RPMI8226 (cell line): ENCODE measurements at regions not wholly inside any gene's neighbourhood (a gene's known extent, or its start where the extent isn't known, plus 50 kb on each side); places are given as distances from the start of the nearest gene placed in this dataset.

Experiments used
- DNase-seq: peaks from one replicate; pipeline ENCODE4 v3.0.0-alpha.2; 2015

DNA sequence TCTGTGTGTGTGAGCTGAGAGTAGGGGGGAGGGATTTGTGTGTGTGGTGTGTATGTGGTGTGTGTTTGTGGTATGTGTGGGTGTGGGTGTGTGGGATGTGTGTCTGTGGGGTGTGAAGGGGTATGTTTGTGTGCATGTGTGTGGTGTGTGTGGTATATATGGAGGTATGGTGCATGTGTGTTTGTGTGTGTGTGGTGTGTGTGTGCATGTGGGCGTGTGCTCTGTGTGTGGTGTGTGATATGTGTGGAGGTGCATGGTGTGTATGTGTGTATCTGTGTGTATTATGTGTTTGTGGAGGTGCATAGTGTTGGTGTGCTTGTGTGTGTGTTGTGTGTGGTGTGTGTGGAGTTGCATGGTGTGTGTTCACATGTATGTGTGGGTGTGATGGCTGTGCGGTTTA lies 106.0 kb downstream of the CMPK2 start:
- DNase-seq: no peak

DNA sequence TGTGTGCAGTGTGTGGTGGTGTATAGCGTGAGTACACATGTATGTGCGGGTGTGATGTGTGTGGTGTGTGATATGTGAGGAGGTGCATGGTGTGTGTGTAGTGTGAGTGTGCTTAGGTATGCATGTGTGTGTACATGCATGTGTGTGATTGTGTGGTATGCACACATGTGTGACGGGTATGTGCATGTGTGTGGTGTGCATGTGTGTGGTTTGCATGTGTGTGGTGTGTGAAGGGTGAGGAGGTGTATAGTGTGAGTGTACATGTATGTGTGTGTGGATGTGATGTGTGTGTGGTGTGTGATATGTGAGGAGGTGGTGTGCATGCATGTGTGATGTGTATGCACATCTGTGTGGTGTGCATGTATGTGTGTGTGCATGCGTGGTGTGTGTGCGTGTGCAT lies 105.6 kb downstream of the CMPK2 start:
- DNase-seq: no peak

DNA sequence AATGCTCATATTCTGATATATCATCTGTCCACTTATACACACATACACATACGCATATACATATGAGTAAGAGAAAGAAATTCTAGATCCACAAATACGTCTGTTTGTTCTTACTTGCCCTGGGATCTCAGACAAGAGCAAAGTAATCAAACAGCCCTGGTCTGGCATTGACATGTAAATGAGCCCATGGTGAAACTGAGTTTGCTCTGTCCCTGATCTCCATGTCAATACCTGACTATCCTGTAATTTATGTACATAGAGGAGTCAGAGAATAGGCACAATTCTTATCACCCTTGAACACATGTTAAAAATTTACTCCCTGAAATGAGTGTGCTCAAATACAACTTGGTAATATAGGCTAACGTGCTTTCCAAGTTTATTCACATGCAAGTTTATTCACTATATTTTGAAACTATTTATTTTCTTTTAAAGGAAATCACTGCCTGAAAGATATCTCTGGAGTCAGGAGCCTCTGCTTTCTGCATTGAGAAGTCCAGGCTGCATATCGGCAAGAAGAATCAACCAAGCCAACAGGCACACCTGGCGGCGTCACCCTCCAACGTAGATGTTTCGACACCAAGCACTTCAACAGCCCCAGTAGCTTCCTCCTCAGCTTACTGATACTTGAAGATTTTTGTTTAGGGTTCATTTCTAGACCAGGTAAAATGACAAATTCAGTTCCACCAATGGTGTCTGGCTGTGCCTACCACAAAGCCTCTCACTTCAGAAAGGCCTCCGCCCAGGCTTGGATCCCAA lies 100.6 kb downstream of the CMPK2 start:
- no peak for DNase-seq

GRCh38 chr2:6769346-6769745 lies 96.4 kb downstream of the CMPK2 start:
- DNase-seq: no peak

DNA sequence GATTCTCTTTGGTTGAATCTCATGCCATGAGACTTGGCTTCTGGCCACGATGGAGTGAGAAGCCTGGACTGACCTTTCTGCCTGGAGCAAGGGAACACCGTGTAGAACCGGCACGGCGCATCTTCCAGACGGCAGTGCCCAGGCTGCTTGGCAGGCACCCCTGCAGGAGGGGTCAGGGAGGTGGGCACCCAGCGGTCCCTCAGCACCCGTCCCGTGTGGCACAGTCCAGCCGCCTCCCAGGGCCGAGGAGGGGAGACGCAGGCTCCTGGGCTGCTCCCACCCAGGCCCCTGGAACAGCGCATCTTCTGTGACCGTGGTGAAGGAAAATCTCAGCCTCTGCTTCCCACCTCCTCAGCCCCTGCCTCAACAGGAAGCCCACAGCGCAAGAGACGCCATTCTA lies 95.7 kb downstream of the CMPK2 start:
- DNase-seq: no peak

- no peak for DNase-seq
These were observed 93.8 kb downstream of the CMPK2 start for GRCh38 chr2:6771634-6772611.

DNA sequence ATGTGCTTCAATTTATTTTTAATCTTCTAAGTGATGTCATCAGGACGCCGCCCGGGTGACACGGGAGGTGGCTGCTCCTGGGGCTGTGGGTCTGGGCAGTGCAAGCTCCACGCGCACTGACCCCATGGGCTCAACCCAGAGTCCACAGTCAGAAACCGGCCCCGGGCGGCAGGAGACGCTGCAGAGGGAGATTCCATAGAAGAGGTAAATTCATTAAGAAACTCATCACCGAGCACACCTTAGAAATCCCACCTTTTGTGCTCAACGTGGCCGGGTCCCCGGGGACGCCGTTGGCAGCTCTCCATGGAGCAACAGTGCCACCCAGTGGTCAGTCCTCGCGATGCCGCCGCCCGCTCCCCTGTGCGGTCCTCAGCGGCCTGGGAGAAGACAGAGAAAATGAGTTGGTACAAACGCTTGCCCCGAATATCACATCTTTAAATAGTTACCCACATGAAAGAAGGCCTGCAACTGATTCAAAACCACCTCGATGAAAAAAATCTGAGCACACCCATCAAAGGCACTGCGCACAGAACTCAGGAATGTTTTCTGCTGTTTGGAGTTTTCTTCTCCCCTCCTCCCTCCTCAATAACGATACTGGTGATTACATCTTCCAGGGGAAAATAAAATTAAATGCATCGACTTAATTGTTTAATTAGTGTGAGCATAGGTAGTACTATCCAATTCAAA lies 92.6 kb downstream of the CMPK2 start:
- DNase-seq: peak; percentile 62

GRCh38 chr2:6773694-6774044 lies 92.0 kb downstream of the CMPK2 start:
- DNase-seq: no peak

GRCh38 chr2:6776125-6776524 lies 89.6 kb downstream of the CMPK2 start:
- DNase-seq: no peak

- no peak for DNase-seq
These were observed 88.1 kb downstream of the CMPK2 start for GRCh38 chr2:6777626-6778025.

DNA sequence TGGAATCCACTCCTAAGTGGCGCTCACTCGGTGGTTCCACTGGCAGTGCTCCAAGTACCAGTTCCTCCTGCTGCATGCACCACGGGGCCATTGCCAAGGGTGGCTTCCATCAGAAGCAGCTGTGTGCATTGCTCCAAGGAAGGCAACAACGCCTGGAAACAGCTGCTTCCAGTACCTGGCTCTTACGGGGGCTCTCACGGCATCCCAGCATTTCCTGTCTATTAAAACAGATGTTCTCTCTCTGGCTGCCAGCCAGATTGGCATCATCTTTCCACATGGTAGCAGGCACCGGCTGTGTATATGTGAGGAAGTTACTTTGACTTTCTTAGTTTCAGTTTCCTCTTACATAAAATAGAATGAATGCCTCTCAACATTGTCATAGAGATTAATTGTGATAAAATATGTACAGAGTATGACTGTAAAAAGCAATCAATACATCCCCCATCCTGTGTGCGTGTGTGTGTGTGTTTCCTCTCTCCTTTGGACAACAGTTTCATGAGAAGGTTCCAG lies 84.9 kb downstream of the CMPK2 start:
- peak; percentile 85 for DNase-seq

DNA sequence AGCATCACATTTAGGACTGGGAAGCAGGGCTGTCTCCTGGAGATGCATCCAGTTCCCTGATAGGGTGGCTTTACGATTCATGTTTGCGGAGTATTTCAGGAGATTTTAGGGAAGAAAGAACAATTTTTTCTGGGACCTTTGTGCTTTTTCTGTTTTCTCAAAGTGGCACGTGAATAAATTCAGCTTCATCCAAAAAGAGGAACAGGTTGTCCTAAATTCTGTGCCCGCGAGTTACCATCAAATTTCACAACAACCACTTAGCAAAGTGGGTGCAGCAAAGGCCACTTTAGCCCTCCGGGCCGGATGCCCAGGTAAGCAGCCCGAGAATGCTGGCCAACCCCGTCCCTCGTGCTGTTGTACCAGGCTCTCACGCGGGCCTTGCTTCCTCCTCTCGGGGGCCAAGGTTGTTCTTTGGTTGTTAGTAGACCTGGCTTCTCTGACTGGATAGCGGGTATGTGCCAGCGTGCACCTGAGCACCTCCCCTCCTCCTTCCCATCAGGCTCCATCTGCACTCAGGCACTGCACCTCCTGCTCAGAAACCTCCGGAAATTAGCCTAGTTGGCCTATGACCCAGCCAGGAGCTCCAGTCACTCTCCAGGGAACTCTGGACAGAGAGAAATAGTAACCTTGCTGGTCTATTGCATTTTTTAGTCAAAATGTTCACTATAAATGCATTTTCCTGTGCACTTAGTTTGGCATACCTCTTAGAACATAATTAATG lies 83.0 kb downstream of the CMPK2 start:
- no peak for DNase-seq

DNA sequence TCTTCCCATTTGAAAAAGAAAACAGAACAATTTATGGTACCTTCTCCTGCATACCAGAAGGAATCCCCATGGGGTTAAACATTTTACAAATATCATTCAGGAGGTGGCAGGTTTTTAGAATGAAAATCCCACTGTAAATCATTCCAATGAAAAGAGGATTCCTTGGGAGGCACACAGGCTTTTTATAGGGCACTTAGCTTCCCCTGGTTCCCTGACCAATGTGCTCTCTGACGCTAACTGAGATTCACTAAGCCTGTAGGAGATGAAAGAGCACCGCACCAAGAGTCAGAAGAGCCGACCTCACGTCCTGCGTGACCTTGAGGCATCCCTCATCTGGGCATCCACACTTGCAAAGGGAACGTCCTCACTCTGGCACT lies 82.5 kb downstream of the CMPK2 start:
- DNase-seq: no peak

DNA sequence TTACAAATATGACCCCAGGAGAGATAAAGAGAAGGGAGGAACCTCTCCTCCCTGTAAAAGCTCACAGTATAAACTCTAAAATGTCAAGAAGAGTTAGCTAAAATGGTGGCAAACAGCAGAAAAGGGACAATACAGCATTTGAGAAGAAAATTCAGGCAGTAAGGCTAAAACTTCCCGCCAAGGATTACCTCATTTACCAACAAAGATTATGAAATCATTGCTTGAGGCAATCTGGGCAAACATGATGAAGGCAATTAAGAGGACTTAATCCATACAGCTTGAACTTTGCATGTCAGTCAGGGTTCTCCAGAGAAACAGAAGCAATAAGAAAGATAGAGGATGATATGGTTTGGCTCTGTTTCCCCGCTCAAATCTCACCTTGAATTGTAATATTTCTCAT lies 81.4 kb downstream of the CMPK2 start:
- DNase-seq: no peak

GRCh38 chr2:6785493-6785892 lies 80.2 kb downstream of the CMPK2 start:
- DNase-seq: no peak

DNA sequence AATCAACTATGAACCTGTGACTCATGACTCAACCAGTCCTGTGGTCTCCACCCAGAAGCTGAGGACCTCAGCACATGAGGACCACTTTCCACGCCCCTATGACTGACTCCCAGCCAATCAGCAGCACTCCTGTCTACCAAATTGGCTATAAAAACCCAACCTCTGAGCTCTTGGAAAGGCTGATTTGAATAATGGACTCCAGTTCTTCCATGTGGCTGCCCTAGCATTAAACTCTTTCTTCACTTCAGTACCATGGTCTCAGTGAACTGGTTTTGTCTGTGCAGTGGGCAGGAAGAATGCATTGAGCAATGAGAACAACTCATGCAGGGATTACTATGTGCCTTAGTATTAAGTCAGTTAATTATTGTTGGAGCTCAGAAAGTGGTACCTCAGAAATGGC lies 78.3 kb downstream of the CMPK2 start:
- no peak for DNase-seq

DNA sequence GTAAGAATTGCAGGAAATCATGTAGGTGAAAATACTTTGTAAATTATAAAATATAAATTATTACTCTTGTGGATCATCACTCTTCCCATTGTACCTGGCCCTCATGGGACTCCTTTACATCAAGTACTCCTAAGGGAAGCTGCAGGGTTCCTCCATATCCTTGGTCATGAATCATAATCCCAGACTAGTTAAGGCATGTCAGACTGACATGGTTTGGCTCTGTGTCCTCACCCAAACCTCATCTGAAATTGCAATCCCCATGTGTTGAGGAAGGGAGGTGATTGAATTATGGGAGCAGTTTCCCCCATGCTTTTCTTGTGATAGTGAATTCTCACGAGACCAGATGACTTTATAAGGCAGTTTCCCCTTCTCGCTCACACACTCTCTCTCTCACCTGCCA lies 77.1 kb downstream of the CMPK2 start:
- DNase-seq: no peak

DNA sequence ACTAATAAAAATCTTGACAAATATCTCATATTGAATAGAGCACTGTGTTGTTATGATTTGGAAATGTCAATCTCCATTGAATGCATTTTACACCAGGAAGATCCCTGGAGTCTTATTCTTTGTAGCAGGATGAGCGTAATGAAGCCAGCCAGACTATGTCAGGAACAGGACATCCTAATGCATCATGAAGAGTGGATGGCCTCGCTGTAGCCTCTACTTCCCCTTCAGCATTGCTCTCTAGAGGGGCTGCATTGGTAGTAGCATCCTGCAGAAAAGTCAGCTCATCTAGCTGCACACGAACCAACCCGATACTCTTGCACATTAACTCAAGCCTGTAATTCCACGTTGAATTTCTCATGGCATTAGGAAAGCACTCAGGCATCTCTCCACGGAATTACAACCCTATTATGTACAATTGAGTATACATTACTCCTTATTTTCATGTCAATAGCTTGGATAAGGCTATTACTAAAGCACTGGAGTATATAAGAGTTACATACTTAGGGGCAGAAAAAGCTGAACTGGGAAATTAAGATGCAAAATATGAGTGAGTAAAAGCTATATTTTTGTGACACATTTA lies 76.1 kb downstream of the CMPK2 start:
- DNase-seq: no peak

DNA sequence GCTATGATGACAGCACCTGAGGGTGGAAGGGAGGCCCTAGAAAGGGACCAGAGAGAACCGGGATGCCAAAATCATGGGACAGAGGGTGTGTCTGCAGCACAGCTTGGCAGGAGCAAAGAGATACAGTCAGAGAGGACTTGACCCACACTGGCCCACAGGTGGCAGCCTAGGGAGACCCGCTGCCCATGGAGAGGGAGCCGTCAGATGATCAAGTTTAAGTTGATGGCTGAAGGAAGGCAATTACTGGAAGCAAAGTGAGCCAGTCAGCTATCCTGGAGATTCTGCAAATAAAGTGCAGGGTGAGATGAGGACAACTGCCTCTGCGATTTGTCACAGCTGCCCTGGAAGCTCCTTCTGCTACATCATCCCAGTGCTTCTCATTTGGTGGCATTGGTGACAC lies 74.0 kb downstream of the CMPK2 start:
- DNase-seq: no peak

DNA sequence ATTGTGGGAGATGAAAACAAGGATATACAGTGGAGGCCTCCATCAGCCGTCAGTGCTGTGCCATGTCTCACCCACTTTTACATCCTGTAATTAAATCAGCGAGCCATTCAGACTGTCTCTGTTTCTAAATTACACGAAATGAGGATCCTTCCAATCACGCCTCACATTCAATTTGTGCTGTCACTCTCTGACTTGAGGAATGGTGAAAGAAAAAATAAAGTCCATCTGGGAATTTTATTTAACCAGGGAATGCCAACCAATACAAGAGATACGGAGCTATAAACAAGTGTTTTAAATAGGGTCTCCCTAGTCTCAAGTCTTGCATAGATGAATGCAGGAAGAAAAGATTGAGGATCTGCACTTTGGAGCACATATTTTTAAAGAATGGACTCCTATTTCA lies 72.8 kb downstream of the CMPK2 start:
- DNase-seq: no peak

DNA sequence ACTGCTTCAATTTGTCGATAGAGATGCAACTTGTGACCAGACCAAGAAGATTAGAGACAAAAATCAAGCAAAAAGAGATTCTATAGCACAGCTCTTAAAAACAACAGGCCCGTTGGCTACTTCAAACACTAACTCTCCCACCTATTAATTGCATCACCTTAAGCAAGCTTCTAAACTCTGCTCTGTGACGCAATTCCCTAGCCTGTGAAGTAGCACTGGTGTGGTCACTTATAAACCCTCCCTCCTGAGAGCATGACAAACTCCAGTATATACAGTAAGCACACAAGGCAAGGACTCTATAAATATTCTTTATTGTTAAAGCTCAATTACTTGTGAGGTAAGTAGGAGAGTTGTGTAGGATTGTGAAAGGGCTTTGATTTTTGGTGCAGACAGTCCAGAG lies 72.3 kb downstream of the CMPK2 start:
- DNase-seq: no peak

GRCh38 chr2:6793913-6794312 lies 71.8 kb downstream of the CMPK2 start:
- DNase-seq: no peak
